ENCODE measurements at regions not wholly inside any gene's neighbourhood (a gene's known extent, or its start where the extent isn't known, plus 50 kb on each side); places are given as distances from the start of the nearest gene placed in this dataset.

- TF ChIP-seq ZNF274 (IDR thresholded peaks at IDR 0.05; ENCODE audit: low read depth, low read length) (no peak), SUZ12 (IDR thresholded peaks at IDR 0.05; ENCODE audit: extremely low read depth, insufficient read depth, insufficient read length) (no peak), YY1 (IDR thresholded peaks at IDR 0.05; ENCODE audit: insufficient read depth, insufficient read length) (no peak)
Measured at GRCh38 chr9:11968631-11969030, 724.6 kb upstream of the TYRP1 start.
